Stimulated activated CD8-positive, alpha-beta memory T cell treated with anti-CD3 and anti-CD28 coated beads, Interleukin-2, amount 100 ng/mL, for 1 hour (primary cell): ENCODE measurements at regions not wholly inside any gene's neighbourhood (a gene's known extent, or its start where the extent isn't known, plus 50 kb on each side); places are given as distances from the start of the nearest gene placed in this dataset.
"Not testable (repeated sequence)": the region's sequence is repeated elsewhere in the genome, so short reads cannot be mapped to it uniquely, and the experiment has no call there.

ENCODE experiments used
- DNase-seq, 2 donors: peaks; one replicate each; pipeline ENCODE4 v3.0.0-alpha.2; 2020; ENCODE audit warnings: low read depth in 2 of 2

DNA sequence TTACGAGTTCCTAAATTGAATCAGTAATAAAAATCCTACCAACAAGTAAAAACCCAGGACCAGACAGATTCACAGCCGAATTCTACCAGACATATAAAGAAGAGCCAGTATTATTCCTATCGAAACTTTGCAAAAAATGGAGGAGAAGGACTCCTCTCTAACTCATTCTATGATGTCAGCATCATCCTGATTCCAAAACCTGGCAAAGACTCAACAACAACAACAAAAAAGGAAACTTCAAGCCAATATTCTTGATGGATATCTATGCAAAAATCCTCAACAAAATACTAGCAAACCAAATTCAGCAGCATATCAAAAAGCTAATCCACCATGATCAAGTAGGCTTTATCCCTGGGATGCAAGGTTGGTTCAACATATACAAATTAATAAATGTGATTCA, 84.6 kb upstream of the ADRB2 start:
- not testable (repeated sequence) for DNase-seq

DNA sequence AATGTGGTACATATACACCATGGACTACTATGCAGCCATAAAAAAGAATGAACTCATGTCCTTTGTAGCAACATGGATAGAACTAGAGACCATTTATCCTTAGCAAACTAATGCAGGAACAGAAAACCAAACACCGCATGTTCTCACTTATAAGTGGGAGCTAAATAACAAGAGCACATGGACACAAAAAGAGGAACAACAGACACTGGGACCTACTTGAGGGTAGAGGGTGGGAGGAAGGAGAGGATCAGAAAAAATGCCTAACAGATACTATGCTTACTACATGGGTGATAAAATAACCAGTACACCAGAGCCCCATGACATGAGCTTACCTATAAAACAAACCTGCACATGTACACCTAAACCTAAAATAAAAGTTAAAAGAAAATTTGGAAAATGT, 82.0 kb upstream of the ADRB2 start:
- DNase-seq, result not testable (repeated sequence)

DNA sequence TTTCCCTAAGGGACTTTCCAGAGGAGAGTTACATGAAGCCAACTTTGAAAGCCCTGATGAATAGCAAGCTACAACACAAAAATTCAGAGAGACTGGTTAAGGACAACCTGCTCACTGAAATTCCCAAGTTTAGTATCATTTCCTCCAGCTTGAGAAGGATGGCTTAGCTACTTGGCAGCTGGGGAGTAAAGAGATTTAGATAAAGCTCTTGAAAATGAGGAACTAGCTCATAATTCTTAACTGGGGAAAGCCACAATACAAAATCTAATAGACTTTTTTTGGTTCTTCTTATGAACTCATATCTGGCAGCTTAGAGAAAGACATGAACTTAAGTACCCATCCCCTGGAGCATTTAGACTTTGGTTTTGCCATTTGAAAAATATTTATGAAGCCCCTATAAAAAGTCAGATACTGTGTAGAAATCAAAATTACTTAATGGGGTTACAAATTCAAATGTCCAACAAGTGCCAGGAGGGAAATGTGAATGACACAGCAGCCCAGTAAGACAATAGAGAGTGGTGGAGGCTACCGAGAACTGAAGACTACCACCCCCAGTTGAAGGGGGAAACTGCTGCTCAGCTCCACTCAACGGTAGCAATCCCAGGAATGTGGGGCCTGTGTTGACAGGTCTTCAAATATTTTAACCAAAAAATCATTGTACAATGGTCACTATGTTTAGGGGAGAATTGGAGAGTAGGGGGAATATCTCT, 79.4 kb upstream of the ADRB2 start:
- no peak for DNase-seq

DNA sequence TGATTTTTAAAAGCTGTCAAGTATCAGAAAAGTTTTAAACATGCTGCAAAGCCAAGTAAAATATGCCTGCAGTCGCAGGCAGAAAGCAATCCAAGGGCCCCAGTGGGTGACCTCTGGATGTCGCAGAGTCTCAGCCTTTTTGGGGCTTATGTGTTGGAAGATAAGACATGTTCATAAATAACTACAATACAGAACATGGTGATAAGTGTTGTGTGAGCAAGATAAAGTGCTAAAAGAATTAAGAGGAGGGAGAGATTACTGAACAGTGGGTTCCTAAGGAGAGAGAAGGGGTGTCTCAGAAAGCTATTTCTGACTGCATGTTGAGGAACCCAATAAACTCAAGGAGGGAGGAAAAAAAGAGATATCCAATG, 78.9 kb upstream of the ADRB2 start:
- no peak for DNase-seq

DNA sequence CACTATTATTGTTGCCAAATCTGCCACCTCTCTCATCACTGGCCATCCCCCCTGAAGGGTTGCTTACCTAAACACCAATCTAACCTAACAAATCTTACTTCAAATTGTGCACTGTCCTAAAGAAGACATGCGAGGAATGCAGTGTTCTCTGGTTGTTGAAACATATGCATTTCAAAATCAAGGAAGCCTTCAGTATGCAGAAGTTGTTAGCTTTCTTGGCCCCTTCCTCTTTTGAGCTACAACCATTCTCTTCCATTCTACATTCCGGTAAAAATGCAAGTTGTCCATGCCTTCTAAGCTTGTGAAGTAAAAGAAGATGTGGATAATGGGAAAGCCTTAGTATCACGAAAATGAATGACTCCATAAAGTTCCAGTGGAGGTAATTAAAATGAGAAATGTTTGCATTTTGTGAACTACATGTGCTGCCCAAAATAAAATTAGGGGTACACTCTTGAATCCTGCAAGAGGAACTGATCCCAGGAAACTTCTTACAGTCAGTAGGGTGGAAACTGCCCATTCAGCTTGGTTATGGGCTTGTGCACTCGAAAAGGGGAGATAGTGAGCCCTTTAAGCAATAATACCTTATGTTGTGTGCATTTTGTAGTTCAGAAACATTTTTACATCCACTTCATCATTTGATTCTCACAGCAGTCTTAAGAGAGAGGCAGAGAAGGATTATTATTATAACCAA, 77.6 kb upstream of the ADRB2 start:
- no peak for DNase-seq

DNA sequence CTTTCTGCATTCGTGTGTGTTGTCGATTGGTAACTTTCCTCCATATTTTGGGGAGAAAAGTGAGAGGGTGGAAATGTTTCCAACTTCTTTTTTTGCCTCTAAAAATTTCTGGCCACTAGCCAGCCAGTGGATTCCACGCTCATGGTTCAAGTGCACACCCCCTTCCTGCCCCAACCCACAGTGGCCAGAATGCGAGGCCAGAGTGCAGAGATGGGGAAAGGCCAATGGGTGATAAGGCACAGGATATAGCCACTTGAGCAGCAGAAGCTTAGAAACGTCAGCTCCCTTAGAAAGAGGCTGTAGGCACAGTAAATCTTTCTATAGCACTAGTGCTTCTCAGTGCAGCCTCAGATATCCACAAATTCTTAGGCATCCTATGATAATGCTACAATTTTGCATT, 75.8 kb upstream of the ADRB2 start:
- no peak for DNase-seq

DNA sequence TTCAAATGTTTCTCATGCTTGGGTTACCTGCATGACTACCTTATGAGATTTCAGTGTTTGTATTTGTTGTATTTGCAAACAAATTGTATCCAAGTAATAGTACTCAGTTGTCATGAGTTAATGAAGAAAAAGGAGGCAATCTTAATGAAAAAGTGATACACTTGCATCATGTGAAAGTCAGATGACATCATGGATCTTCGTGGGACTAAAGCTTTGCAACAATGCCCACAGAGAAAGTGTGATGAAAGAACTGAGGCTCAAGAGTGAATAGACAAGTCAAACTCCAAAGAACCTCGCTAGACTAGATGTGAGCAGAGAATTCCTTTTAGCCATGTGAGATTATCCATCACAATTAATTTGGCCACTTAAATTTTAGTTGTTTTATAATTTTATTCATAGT, 75.4 kb upstream of the ADRB2 start:
- DNase-seq, result no peak

DNA sequence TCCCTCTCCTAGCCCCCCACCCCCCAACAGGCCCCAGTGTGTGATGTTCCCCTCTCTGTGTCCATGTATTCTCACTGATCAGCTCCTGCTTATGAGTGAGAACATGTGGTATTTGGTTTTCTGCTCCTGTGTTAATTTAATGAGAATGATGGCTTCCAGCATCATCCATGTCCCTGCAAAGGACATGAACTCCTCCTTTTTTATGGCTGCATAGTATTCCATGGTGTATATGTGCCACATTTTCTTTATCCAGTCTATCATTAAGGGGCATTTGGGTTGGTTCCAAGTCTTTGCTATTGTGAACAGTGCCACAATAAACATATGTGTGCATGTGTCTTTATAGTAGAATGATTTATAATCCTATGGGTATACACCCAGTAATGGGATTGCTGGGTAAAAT, 74.0 kb upstream of the ADRB2 start:
- not testable (repeated sequence) for DNase-seq

DNA sequence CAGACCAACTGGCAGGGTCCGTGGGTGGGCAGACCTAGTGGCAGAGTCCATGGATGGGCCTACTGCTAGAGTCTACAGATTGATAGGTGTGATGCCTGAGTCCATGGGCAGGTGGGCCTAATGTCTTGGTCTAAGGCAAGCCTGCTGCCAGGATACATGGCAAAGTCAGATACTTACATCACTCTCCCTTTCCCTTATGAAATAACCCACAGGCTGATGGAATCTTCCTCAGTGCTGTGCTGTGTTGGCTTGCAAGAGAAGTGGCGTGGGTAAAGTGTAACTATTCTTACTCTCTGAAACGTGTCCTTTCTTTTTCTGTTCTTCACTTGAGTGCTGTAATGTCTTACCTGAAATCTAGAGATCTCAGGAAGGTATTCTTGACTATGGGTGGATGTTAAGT, 67.3 kb upstream of the ADRB2 start:
- no peak for DNase-seq

DNA sequence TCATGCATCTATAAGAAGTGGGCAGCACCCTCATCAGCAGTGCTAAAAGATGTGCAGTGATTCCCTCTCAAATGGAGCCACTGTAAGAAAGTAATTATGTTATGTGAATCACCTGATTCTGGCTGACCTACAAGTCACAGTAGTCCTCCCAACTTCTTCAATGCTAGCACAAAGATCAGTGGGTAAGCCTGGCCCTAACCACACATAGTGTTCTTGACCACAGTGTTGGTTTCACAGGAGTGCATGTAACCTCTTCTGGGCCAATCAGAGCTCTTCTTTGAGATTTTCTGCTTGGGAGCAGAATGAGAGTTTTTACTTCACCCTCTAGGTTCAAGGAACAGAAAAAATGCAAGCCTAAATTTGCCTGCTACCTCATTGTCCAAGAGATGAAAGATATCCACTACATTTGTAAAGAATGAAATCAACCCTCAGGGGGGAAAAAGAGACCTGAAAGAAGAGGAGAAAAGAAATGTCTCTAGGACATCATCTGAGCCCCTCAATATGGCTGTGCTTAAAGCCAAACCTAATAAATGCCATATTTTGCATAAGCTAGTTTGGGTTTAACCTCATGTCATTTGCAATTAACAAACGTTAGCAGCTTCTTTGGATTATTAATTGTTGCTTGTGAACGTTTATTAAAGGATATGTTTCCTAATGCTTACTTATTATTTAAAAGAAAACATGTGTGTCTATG, 65.3 kb upstream of the ADRB2 start:
- no peak for DNase-seq

DNA sequence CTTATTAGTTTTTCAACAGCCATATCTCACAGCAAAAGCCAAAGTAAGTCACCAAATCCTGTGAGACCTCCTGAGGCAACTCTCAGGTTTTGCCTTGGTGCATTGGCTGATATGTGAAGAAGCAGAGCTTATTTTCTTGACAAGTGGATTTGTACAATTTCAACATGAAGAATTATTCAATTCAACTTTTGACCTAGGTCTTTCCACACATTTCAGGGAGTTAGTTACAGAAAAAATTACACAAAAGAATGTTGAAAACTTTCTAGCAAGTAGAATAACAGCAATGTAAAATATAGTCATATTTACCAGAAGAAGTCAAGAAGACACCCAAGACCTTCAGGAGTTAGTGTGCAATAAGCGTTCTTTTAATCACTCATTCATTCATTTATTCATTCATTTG, 62.4 kb upstream of the ADRB2 start:
- no peak for DNase-seq

DNA sequence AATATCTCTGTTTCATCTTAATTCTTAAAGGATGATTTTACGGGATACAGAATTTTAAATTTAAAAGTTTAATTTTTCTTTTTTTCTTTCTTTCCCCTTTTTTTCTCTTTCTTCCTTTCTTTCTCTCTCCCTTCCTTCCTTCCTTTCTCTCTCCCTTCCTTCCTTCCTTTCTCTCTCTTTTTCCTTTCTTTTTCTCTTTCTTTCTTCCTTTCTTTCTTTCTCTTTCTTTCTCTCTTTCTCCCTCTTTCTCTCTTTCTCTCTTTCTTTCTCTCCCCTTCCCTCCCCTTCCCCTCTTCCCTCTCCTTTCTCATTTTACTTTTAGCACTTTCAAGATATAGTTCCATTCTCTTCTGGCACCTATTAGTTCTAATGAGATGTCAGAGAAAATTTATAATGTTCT, 61.4 kb upstream of the ADRB2 start:
- DNase-seq, result no peak

DNA sequence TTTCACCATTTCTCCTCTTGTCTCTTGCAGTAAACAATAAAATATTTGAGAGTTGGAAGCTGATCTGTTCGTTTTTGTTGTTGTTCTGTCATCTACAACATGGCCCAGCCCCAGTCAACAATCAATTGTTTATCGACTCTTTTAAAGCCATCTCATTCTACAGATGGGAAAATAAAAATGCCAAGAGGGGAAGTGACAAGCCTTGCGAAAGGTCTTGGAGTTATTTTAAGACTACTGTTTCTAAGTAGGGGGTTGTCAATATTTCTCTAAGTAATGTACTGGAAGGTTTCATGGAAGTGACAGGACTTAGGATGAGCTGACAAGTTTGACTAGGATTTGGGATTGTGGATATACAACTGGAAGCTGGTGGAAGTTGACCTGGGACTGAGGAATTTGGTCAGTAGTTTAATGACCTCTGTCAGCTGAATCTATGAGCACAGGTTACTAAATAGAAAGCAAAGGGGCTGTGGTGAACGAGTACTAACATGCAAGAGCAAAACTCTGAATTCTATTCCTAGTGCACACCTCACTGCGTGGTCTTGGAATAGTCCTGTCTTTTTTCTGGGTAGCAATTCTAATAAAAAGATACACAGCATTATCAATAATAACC, 57.5 kb upstream of the ADRB2 start:
- DNase-seq, result no peak

DNA sequence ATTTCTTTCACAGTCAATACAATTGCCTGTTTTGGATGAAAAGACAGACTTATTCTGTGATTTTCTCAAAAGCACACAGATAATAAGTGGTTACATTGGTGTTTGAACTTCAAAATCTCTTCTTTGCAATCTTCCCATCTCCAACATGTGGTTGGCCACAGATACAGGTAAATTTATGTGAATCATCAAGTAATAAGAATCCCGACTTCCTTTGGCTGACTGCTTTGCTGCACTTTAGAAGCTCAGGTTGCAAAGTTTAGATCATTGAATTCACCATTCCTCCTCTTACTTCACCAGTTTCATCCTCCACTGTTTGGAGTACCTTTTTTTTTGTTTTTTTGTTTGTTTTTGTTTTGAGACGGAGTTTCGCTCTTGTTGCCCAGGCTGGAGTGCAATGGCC, 56.5 kb upstream of the ADRB2 start:
- no peak for DNase-seq

DNA sequence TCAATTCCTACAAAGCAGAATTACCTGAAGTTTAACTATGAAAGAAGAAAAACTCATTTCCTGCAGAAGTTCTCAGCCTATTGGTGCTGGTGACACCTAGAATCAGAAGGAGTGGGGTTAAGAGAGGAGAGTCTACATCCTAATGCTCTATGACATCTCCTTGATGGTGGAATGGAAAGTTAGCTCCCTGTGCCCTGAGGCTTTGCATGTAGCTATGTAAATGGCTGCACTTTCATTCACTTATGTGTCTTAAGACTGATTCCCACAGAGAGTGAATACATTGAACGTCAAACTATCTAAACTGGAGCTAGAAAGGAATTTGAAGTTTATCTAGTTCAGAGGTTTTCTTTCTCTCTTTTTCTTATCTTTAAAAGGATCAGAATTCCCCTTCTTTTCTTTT, 52.1 kb upstream of the ADRB2 start:
- DNase-seq, result no peak

DNA sequence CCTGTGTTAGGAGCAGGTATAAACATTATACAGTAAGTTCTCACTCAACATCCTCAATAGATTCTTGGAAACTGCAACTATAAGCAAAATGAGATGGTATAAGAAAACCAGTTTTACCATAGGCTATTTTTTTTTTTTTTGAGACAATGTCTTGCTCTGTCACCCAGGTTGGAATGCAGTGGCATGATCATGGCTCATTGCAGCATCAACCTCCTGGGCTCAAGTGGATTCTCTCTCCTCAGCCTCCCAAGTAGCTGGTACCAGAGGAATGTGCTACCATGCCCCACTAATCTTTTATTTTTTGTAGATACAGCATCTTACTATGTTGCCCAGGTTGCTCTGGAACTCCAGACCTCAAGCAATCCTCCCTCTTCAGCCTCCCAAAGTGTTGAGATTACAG, 50.1 kb upstream of the ADRB2 start:
- DNase-seq, result no peak
